ENCODE measurements at regions not wholly inside any gene's neighbourhood (a gene's known extent, or its start where the extent isn't known, plus 50 kb on each side); places are given as distances from the start of the nearest gene placed in this dataset.

DNA sequence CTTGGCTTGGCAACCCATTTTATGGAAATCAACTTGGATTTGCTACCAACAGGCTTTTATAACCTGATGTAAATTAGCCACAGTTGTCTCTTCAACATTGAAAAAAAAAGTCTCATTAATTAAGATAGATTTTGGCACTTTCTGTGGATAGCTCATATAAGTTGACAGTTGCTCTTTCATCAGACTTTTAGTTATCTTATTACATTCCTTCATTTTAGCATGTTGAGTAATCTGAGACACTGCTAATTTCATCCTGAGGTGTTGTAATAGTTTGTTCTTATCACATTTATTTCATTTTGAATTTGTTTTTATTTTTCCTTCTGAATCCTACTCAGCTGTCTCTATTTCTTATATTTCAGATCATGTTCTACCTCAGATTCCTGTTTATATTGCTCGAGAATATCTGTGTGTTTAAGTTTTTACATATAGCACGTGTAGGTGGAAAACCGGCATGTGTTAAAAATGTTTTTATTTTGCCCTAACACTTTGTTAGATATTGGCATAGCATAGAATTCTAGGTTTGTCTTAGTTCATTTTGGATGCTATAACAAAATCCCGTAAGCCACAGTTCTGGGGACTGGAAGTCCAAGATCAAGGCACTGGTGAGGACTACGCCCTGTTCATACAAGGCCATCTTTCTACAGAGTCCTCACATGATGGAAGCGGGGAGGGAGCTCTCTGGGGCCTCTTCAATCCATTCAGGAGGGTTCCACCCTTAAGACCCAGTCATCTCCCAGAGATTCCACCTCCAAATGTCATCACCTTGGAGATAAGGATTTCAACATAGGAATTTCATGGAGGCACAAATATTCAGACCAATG, 239.4 kb downstream of the COL4A1 start:
- Histone ChIP-seq H3K4me3 (ENCODE audit: low read depth in 2 of 2, low read length in 1 of 2) (no peak overlapping the region), H3K9ac (no peak overlapping the region), H4K20me1 (ENCODE audit: insufficient read depth) (no peaks in the 10 kb centered on the region), H3K4me1 (ENCODE audit: control insufficient read depth in 1 of 2, insufficient read depth in 2 of 2, low read depth in 1 of 2, low read length in 1 of 2) (no peaks in the 10 kb centered on the region), H3K9me2 (no peaks in the 10 kb centered on the region), H3K79me2 (ENCODE audit: insufficient read depth) (no peaks in the 10 kb centered on the region), H3F3A (replicated peaks; ENCODE audit: insufficient read depth) (no peaks in the 10 kb centered on the region), H3K4me2 (no peak overlapping the region), H3K36me3 (replicated peaks in 1 of 2; ENCODE audit: control insufficient read depth in 1 of 2, insufficient read depth in 2 of 2, low read length in 1 of 2) (no peaks in the 10 kb centered on the region), H3K9me3 (no peaks in the 10 kb centered on the region), H3K27me3 (ENCODE audit: insufficient read depth) (no peaks in the 10 kb centered on the region), H3K27ac (ENCODE audit: low read depth in 2 of 2, low read length in 1 of 2) (no peak overlapping the region), H2AFZ (ENCODE audit: low read depth) (no peak overlapping the region)
- ChIA-PET POLR2A (no interaction called here), CTCF (interaction anchor here (0.6 kb wide), 1 partner anchor 112 kb away, joined by 3 read pairs; no protein-coding TSS in a partner anchor)
- 90% methylated on average over 6 of the region's 6 CpGs for WGBS (ENCODE audit: low lambda C conversion rate)
- TF ChIP-seq SMC3 (IDR thresholded peaks at IDR 0.05; ENCODE audit: low read depth, low read length) = no peak
- TF ChIP-seq, protein P1, sequence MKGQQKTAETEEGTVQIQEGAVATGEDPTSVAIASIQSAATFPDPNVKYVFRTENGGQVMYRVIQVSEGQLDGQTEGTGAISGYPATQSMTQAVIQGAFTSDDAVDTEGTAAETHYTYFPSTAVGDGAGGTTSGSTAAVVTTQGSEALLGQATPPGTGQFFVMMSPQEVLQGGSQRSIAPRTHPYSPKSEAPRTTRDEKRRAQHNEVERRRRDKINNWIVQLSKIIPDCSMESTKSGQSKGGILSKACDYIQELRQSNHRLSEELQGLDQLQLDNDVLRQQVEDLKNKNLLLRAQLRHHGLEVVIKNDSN (IDR thresholded peaks at IDR 0.05; ENCODE audit: borderline replicate concordance, low read depth) = no peak
- TF ChIP-seq TCF12 (IDR thresholded peaks at IDR 0.05) = no peak
- no peak for TF ChIP-seq GABPA (IDR thresholded peaks at IDR 0.05; ENCODE audit: low read depth)
- TF ChIP-seq ZBTB33 (IDR thresholded peaks at IDR 0.05; ENCODE audit: borderline replicate concordance, low read depth) = no peak
- TF ChIP-seq RCOR1 (IDR thresholded peaks at IDR 0.05; ENCODE audit: low read length) = no peak
- TF ChIP-seq TAF1 (IDR thresholded peaks at IDR 0.05; ENCODE audit: borderline replicate concordance, low read depth, low read length) = no peak
- TF ChIP-seq FOXJ3 (CRISPR knock-in tag; IDR thresholded peaks at IDR 0.05) = no peak
- TF ChIP-seq RFX5 (IDR thresholded peaks at IDR 0.05; ENCODE audit: low read length) = no peak
- TF ChIP-seq, protein P2, sequence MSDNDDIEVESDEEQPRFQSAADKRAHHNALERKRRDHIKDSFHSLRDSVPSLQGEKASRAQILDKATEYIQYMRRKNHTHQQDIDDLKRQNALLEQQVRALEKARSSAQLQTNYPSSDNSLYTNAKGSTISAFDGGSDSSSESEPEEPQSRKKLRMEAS (IDR thresholded peaks at IDR 0.05; ENCODE audit: low read depth) = no peak
- TF ChIP-seq JUND (IDR thresholded peaks at IDR 0.05) = no peak
- no peak for TF ChIP-seq CHD2 (IDR thresholded peaks at IDR 0.05; ENCODE audit: low read length, partially characterized antibody)
- no peak for TF ChIP-seq EZH2phosphoT487 (IDR thresholded peaks at IDR 0.05; ENCODE audit: borderline replicate concordance, low read depth)
- no peak for TF ChIP-seq SIN3A (IDR thresholded peaks at IDR 0.05; ENCODE audit: borderline replicate concordance, low read depth, low read length)
- TF ChIP-seq EP300 (IDR thresholded peaks at IDR 0.05; ENCODE audit: borderline replicate concordance in 1 of 2, low read depth in 1 of 2, low read length in 1 of 2) = no peak
- no peak for TF ChIP-seq MEF2A (IDR thresholded peaks at IDR 0.05; ENCODE audit: borderline replicate concordance, low read depth)
- no peak for DNase-seq
